NOMO-1 treated with dmso at 0.1 percent for 144 hours (cell line): ENCODE measurements at regions not wholly inside any gene's neighbourhood (a gene's known extent, or its start where the extent isn't known, plus 50 kb on each side); places are given as distances from the start of the nearest gene placed in this dataset.
A peak's percentile ranks its signal among the peaks of the same experiment; 100 is the strongest.

ENCODE experiments used
- DNase-seq: peaks from one replicate; lab custom pipeline; 2025; ENCODE audit not compliant: unreplicated experiment; lab: John Stamatoyannopoulos, UW

- DNase-seq = no peak
Measured at GRCh38 chr7:31398815-31399214, 58.3 kb upstream of the NEUROD6 start.

GRCh38 chr7:31407178-31407676 lies 66.7 kb upstream of the NEUROD6 start:
- no peak for DNase-seq

GRCh38 chr7:31408140-31408729 lies 67.7 kb upstream of the NEUROD6 start:
- DNase-seq = no peak

- DNase-seq = no peak
Measured at GRCh38 chr7:31410265-31410664, 69.7 kb upstream of the NEUROD6 start.

GRCh38 chr7:31411416-31411815 lies 70.9 kb upstream of the NEUROD6 start:
- DNase-seq = no peak

- DNase-seq = no peak
Measured at GRCh38 chr7:31413766-31414165, 73.2 kb upstream of the NEUROD6 start.

GRCh38 chr7:31416381-31416870 lies 75.9 kb upstream of the NEUROD6 start:
- DNase-seq = no peak

- no peak for DNase-seq
Measured at GRCh38 chr7:31418928-31419327, 78.4 kb upstream of the NEUROD6 start.

GRCh38 chr7:31419505-31420055 lies 79.1 kb upstream of the NEUROD6 start:
- no peak for DNase-seq

- no peak for DNase-seq
Measured at GRCh38 chr7:31420948-31421347, 80.4 kb upstream of the NEUROD6 start.

- DNase-seq = no peak
Measured at GRCh38 chr7:31421607-31422006, 81.1 kb upstream of the NEUROD6 start.

GRCh38 chr7:31423994-31424393 lies 83.5 kb upstream of the NEUROD6 start:
- DNase-seq = no peak

GRCh38 chr7:31432176-31432575 lies 81.7 kb upstream of the ITPRID1 start:
- DNase-seq = no peak

- no peak for DNase-seq
Measured at GRCh38 chr7:31432836-31433340, 81.0 kb upstream of the ITPRID1 start.

GRCh38 chr7:31437250-31437865 lies 76.5 kb upstream of the ITPRID1 start:
- DNase-seq = no peak

GRCh38 chr7:31439165-31439564 lies 74.7 kb upstream of the ITPRID1 start:
- DNase-seq = no peak

- no peak for DNase-seq
Measured at GRCh38 chr7:31440511-31440910, 73.4 kb upstream of the ITPRID1 start.

- no peak for DNase-seq
Measured at GRCh38 chr7:31442626-31443025, 71.3 kb upstream of the ITPRID1 start.

- peak; percentile 40 for DNase-seq
Measured at GRCh38 chr7:31443457-31443856, 70.4 kb upstream of the ITPRID1 start.

- no peak for DNase-seq
Measured at GRCh38 chr7:31444196-31444595, 69.7 kb upstream of the ITPRID1 start.

GRCh38 chr7:31445686-31446355 lies 68.1 kb upstream of the ITPRID1 start:
- no peak for DNase-seq

- DNase-seq = no peak
Measured at GRCh38 chr7:31448649-31449048, 65.2 kb upstream of the ITPRID1 start.
